ENCODE measurements at regions not wholly inside any gene's neighbourhood (a gene's known extent, or its start where the extent isn't known, plus 50 kb on each side); places are given as distances from the start of the nearest gene placed in this dataset.

DNA sequence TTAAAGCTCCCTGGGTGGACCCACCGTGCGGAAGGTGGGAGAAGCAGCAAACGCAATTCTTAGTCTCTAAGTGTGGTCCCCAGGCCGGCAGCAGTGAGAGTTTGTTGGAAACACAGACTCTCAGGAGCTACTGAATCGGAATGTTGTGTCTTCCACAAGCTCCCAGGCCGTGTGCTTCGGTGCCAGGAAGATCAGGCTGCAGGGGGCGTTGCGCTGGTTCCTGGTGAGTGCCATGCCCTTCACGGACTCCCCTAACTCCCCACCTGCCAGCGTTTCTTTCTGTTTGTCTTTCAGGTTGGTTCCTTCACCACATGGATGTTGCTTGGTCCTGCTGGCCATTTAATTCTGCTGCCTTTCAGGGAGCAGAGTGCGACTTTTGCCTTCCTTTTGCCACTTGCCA, 91.2 kb upstream of the PITRM1 start:
- Histone ChIP-seq H3K4me3 (ENCODE audit: low read length) (no peak overlapping the region), H4K20me1 (ENCODE audit: low read length) (no peaks in the 10 kb centered on the region), H3K9me3 (ENCODE audit: low read length) (no peaks in the 10 kb centered on the region), H3K79me2 (ENCODE audit: low read length) (no peaks in the 10 kb centered on the region), H2AFZ (ENCODE audit: low read length) (no peak overlapping the region), H3K27ac (ENCODE audit: low read length) (no peak overlapping the region), H3K27me3 (ENCODE audit: low read length) (no peaks in the 10 kb centered on the region), H3K9me2 (replicated peaks; ENCODE audit: low read length) (no peaks in the 10 kb centered on the region), H3K9ac (ENCODE audit: low read length) (no peak overlapping the region), H3K4me2 (ENCODE audit: low read length) (no peak overlapping the region), H3K36me3 (ENCODE audit: low read depth, low read length) (no peaks in the 10 kb centered on the region), H3K4me1 (ENCODE audit: insufficient read depth, low read length) (no peaks in the 10 kb centered on the region), H3F3A (ENCODE audit: low read length, unreplicated experiment) (no peaks in the 10 kb centered on the region)
- intact Hi-C loops (cut with micrococcal nuclease) = no loop called here
- POLR2A ChIA-PET (ENCODE audit: unreplicated experiment) = no interaction called here
- DNase-seq = no peak
- no peak for ATAC-seq
- BruUV-seq (replicated peaks) = no TSS peak
- TF ChIP-seq EZH2phosphoT487 (IDR thresholded peaks at IDR 0.05; ENCODE audit: borderline replicate concordance, low read length) (no peak), EZH2 (IDR thresholded peaks at IDR 0.05; ENCODE audit: low read length, unreplicated experiment) (no peak)
- TF ChIP-seq, protein P1, sequence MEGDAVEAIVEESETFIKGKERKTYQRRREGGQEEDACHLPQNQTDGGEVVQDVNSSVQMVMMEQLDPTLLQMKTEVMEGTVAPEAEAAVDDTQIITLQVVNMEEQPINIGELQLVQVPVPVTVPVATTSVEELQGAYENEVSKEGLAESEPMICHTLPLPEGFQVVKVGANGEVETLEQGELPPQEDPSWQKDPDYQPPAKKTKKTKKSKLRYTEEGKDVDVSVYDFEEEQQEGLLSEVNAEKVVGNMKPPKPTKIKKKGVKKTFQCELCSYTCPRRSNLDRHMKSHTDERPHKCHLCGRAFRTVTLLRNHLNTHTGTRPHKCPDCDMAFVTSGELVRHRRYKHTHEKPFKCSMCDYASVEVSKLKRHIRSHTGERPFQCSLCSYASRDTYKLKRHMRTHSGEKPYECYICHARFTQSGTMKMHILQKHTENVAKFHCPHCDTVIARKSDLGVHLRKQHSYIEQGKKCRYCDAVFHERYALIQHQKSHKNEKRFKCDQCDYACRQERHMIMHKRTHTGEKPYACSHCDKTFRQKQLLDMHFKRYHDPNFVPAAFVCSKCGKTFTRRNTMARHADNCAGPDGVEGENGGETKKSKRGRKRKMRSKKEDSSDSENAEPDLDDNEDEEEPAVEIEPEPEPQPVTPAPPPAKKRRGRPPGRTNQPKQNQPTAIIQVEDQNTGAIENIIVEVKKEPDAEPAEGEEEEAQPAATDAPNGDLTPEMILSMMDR (conservative IDR thresholded peaks at IDR 0.05; ENCODE audit: low read depth, low read length) = no peak
- CTCF ChIA-PET = no interaction called here

DNA sequence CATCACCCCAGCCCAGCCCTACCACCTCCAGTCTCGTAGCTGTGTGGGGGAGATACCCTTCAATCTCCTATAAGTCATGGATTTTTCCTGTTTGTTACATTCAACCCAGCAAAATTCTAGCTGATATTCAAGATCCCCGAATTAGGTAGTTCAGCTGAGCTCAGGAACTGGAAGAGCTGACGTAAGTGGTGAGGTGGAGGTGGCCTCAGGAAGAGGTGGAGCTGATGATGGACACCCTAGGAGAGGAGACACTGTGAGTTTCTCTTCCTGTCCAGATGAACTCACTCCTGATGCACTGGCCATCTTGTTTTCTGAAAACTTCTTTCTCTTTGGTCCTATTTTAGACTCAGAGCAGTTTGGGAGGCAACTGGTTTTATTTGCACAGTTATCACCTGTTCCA, 90.5 kb upstream of the PITRM1 start:
- H3K9ac ChIP-seq (ENCODE audit: low read length) = no peak overlapping the region
- POLR2A ChIA-PET (ENCODE audit: unreplicated experiment) = no interaction called here
- H3K4me3 ChIP-seq (ENCODE audit: low read length) = no peak overlapping the region
- H3K27ac ChIP-seq (ENCODE audit: low read length) = no peak overlapping the region
- H3K9me2 ChIP-seq (replicated peaks; ENCODE audit: low read length) = no peaks in the 10 kb centered on the region
- H4K20me1 ChIP-seq (ENCODE audit: low read length) = no peaks in the 10 kb centered on the region
- ATAC-seq (no peak), DNase-seq (no peak)
- no peak overlapping the region for H3K4me2 ChIP-seq (ENCODE audit: low read length)
- intact Hi-C loops (cut with micrococcal nuclease) = no loop called here
- H3F3A ChIP-seq (ENCODE audit: low read length, unreplicated experiment) = no peaks in the 10 kb centered on the region
- H3K79me2 ChIP-seq (ENCODE audit: low read length) = no peaks in the 10 kb centered on the region
- no peaks in the 10 kb centered on the region for H3K27me3 ChIP-seq (ENCODE audit: low read length)
- H3K36me3 ChIP-seq (ENCODE audit: low read depth, low read length) = no peaks in the 10 kb centered on the region
- H2AFZ ChIP-seq (ENCODE audit: low read length) = no peak overlapping the region
- no TSS peak for BruUV-seq (replicated peaks)
- CTCF ChIA-PET = no interaction called here
- no peaks in the 10 kb centered on the region for H3K4me1 ChIP-seq (ENCODE audit: insufficient read depth, low read length)
- no peak for TF ChIP-seq EZH2 (IDR thresholded peaks at IDR 0.05; ENCODE audit: low read length, unreplicated experiment)
- H3K9me3 ChIP-seq (ENCODE audit: low read length) = no peaks in the 10 kb centered on the region

DNA sequence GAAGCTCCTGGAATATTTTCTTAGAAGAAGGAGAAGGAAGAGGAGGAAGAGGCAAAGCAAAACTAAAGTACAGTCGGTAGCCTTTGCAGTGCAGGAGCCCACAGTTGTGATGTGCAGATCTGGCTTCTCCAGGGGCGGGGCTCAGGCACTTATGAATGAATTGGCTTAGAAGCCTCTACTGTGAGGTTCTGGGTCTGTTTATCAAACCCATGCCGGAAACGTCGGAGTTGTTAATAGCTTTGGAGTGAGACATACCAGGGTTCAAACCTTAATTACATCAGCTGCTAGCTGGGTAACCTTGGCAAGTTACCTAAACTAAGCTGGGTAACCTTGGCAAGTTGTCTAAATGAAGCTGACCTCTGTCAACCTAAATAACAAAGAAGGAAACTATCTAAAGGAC, 89.3 kb upstream of the PITRM1 start:
- ATAC-seq (no peak), DNase-seq (no peak)
- Histone ChIP-seq H3K9me2 (replicated peaks; ENCODE audit: low read length) (no peaks in the 10 kb centered on the region), H4K20me1 (ENCODE audit: low read length) (no peaks in the 10 kb centered on the region), H3K36me3 (ENCODE audit: low read depth, low read length) (no peaks in the 10 kb centered on the region), H3K27me3 (ENCODE audit: low read length) (no peaks in the 10 kb centered on the region), H3K27ac (ENCODE audit: low read length) (no peak overlapping the region), H3K79me2 (ENCODE audit: low read length) (no peaks in the 10 kb centered on the region), H2AFZ (ENCODE audit: low read length) (no peak overlapping the region), H3K4me1 (ENCODE audit: insufficient read depth, low read length) (no peaks in the 10 kb centered on the region), H3K9me3 (ENCODE audit: low read length) (no peaks in the 10 kb centered on the region), H3K4me2 (ENCODE audit: low read length) (no peak overlapping the region), H3K9ac (ENCODE audit: low read length) (no peak overlapping the region), H3K4me3 (ENCODE audit: low read length) (no peak overlapping the region), H3F3A (ENCODE audit: low read length, unreplicated experiment) (no peaks in the 10 kb centered on the region)
- BruUV-seq (replicated peaks) = no TSS peak
- intact Hi-C loops (cut with micrococcal nuclease) = no loop called here
- no peak for TF ChIP-seq EZH2 (IDR thresholded peaks at IDR 0.05; ENCODE audit: low read length, unreplicated experiment)
- TF ChIP-seq, protein P1 (conservative IDR thresholded peaks at IDR 0.05; ENCODE audit: low read depth, low read length) = no peak
- no peak for TF ChIP-seq EZH2phosphoT487 (IDR thresholded peaks at IDR 0.05; ENCODE audit: borderline replicate concordance, low read length)
- POLR2A ChIA-PET (ENCODE audit: unreplicated experiment) = no interaction called here
- CTCF ChIA-PET = no interaction called here

Data from PC-3 (cell line).